GM19463 (cell line): ENCODE measurements at regions not wholly inside any gene's neighbourhood (a gene's known extent, or its start where the extent isn't known, plus 50 kb on each side); places are given as distances from the start of the nearest gene placed in this dataset.

Experiments used
- ATAC-seq: cut with Tn5 transposase; IDR thresholded peaks from one replicate; pipeline ENCODE4 v1.9.1; 2021; ENCODE audit warnings: mild to moderate bottlenecking, moderate library complexity; ENCODE audit not compliant: unreplicated experiment

GRCh38 chr6:108751851-108752732 lies 96.1 kb upstream of the ARMC2 start:
- ATAC-seq: no peak

- no peak for ATAC-seq
These were observed 95.3 kb upstream of the ARMC2 start for GRCh38 chr6:108752733-108753590.

DNA sequence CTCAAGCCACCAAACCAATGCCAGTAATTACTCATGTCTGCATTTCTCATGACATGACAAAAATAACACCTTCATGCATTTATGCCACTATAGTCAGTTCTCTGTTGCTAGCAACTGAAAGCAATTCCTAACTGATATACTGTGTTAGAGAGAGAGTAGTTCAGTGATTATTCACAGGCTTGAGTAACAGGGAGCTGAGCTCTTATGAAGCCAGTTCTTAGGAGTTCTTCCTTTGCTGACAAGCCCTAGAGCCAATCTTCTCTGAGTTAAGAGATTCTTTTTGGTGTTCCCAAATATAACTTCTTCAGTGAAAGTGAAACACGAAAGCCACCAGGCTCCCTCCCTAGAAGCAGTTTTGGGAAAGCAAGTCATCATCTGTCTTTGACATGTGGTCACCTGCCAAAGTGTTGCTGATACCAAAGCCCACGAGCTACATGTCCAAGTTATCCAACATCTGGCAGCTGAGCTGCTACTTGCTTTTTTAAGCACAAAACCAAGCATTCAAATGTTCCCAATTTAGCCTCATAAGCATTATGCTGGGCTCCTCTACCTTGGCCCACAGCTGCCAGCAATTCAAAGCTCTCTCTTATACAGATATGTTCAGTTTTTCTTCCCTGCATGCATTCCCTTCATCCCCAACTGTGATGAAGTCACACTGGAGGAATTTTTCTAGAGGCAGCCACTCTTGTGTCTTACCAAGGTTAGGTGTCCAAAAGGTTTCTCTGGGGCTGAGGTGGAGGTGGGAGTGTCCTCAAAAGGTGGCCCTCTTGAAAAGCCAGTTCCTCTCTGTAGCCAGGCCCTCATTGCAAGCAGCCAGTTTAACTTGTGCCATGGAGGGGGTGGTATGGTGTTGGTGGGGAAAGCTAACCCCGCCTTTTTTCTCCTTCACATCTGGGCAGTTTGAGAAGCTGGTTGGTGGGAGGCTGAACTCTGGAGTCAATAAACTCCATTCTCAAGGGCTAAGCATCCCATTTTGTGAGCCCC lies 92.7 kb upstream of the ARMC2 start:
- no peak for ATAC-seq

DNA sequence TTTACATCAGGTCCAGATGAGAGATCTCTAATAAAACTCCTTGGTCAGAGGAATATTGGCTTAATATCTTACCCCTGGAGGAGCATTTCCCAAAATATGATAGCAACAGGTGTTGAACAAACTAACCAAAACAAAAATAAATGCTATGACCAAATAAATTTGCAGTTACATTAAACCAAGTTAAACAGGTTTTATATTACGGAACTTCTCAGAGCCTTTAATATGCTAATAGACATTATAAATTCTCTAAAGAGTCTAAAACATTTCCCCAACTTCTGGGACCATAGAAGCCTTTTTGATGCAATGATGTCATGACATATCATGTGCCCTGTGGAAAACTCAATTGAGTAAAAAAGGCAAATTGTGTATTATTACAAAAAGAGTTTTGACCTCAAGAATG lies 90.9 kb upstream of the ARMC2 start:
- no peak for ATAC-seq

GRCh38 chr6:108758884-108759283 lies 89.3 kb upstream of the ARMC2 start:
- no peak for ATAC-seq

- no peak for ATAC-seq
These were observed 87.8 kb upstream of the ARMC2 start for GRCh38 chr6:108760126-108761050.

- no peak for ATAC-seq
These were observed 85.8 kb upstream of the ARMC2 start for GRCh38 chr6:108762394-108762793.

- no peak for ATAC-seq
These were observed 84.2 kb upstream of the ARMC2 start for GRCh38 chr6:108763931-108764579.

DNA sequence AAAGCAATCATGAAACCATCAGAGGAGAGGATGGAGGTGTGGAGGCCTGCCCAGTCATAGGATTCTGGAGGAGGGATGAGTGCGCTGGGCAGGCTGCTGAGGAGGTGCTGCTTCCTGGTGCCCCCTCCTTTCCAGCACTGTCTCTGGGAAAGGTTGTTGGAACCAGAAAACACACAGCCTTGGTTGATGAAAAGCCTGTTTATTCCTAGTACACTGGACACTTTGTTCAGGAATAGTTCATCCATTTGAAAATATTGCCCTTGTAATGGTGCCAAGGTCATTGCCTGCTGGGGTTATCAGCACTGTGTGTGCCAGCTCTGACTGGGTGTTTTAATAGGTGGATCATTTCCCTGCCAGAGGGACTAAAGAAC lies 83.7 kb upstream of the ARMC2 start:
- ATAC-seq: no peak

DNA sequence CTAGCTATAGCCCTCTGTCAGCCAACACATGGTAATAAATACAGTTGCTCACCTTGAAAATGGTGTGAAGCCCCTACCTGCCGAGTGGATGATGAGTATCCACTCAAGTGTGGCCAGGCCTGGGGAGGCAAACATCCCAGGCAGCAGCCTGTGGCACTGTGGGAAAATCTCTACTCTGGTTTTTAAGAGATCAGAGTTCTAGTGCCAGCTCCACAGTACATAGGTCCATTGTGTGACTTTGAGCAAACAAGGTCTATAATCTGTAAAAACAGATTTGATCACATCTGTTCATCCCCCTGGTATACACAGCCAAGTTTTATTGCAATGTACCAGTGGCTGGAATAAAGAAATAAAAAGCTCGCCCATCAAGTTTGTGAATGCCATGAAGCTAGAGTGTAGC lies 82.7 kb upstream of the ARMC2 start:
- ATAC-seq: no peak

DNA sequence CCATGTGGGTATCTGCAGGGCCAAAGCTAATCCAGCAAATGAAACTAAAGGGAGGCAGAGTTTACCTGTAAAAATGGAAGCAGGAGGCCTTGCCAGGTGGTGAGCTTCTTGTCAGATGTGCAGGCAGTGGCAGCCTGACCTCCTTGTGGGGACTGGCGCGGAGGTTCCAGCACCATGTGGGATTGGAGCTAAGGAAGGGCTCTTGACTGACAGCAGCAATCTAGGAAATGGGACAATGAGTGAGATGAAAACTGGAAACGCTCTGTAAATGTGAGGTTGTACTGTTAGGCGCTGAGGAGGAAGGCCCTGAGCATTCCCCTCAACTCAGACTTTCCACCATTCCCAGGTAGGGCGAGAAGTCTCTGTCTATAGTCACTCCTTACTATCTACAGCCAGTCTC lies 81.8 kb upstream of the ARMC2 start:
- no peak for ATAC-seq

DNA sequence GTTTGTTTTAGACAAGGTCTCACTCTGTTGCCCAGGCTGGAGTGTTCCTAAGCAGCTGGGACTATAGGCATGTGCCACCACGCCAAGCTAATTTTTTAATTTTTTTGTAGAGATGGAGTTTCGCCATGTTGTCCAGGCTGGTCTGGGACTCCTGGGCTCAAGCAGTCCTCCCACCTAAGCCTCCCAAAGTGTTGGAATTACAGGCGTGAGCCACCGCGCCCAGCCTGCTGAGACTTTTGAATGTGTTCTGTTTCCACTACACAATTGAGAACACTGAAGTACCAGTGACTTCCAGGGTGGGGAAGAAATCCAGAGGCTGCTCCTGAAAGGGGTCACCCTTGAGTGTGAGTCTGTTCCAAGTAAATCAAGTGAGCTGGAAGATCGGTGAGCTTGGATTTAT lies 81.3 kb upstream of the ARMC2 start:
- no peak for ATAC-seq

- ATAC-seq: no peak
These were observed 80.6 kb upstream of the ARMC2 start for GRCh38 chr6:108767418-108768165.

- no peak for ATAC-seq
These were observed 80.1 kb upstream of the ARMC2 start for GRCh38 chr6:108768166-108768555.

GRCh38 chr6:108768792-108769524 lies 79.3 kb upstream of the ARMC2 start:
- no peak for ATAC-seq

- ATAC-seq: no peak
These were observed 76.8 kb upstream of the ARMC2 start for GRCh38 chr6:108771421-108771820.

DNA sequence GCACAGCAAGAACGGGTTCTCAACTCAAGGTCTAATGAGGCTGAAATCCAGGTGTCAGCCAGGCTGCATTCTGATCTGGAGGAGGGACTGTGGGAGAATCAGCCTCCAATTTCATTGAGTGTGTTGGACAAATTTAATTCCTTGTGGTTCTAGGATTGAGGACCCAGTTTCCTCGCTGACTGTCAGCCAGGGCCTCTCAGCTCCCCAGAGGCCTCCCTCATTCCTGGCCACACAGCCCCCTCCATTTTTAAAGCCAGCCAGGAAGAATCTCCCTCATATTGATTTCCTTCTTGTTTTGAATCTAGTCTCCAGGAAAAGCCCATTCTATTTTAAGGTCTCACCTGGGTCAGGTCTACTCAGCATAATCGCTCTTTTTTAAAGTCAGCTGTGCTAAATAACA lies 73.7 kb upstream of the ARMC2 start:
- no peak for ATAC-seq

GRCh38 chr6:108777536-108777935 lies 70.7 kb upstream of the ARMC2 start:
- no peak for ATAC-seq
